ENCODE measurements at regions not wholly inside any gene's neighbourhood (a gene's known extent, or its start where the extent isn't known, plus 50 kb on each side); places are given as distances from the start of the nearest gene placed in this dataset.

DNA sequence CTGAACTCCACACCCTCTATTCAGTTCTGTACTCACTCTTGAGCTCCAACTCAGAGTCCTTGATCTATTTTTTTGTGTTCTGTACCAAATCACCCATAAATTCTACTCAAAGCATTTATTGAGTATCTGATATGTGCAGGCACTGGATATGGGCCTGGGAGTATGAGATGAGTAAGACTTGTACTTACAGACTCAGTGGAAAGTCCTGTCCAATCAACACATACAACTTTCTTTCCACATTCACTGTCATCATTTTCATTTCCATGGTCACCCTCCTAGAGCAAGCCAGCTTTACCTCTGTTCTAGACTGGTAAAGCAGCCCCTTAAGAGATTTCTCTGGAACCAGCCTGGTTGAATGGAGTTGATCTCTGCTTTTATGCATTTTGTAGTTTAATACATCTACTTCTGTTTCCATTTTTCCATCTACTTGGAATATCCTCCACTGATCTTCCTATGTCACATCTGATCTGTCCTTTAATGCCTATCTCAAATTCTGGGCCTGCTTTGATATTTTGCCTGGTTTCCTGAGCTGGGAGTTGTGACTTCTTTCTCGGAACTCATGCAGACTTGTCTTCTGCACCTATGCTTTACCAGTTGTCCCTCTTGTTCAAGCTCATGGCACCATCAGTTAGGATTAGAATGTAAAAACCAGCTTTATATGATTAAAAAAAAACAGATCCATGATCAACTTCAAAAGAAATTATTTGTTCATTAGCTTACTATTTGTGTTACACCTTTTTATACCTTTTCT lies 96.9 kb upstream of the GLS start:
- DNase-seq (ENCODE audit: low read depth in 2 of 2) = no peak

DNA sequence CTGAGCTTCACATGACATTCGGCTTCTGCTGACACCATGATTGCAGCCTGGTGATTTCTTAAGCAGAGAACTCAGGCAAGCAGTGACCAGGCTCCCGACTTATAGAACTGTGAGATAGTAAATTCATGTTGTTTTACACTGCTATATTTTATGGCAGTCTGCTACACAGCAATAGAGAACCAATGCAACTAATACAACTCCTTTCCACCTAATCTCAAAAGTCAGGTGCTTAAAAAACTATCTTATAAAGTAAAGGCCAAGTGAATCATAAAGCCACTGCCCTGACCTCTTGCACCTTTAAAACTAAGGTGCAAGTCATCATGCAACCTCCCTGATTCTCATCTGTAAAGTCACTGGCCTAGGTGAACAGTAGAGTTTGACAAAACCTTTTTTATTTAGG lies 95.3 kb upstream of the GLS start:
- DNase-seq (ENCODE audit: low read depth in 2 of 2) = no peak

DNA sequence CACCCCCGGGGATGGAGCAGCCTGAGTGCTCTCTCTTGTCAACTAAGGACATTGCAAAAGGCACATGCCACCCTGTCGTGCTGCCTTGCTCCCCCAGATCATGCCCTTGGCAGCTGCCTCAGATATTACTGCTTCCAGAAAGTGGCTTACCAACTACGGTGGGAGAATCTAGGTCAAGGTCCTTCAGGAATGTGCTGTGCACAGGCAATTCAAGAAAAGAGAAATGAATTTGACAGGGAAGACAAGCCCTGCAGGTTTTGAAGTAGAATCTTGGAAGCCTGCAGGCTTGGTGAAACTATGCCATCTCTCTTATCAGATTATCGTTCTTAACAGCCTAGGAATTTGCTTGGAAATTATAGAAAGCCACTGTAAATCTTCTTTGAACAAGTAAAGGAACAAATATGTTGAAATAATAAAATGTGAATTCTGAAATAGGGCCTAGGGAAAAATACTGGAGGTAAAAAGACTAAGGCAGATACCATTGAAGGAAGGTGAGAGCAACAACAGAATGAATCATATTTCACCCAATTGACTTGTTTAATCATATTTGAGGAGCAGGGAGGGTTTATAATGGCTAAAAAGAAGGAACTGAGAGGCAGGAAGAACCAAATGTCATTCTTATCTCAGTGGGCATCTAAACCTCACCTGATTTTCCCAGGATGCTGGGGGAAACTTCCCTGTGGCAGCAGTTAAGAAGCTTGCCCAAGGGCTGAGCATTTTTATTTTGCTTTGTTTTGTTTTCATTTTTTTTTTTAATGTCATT lies 94.0 kb upstream of the GLS start:
- DNase-seq (ENCODE audit: low read depth in 2 of 2) = no peak

DNA sequence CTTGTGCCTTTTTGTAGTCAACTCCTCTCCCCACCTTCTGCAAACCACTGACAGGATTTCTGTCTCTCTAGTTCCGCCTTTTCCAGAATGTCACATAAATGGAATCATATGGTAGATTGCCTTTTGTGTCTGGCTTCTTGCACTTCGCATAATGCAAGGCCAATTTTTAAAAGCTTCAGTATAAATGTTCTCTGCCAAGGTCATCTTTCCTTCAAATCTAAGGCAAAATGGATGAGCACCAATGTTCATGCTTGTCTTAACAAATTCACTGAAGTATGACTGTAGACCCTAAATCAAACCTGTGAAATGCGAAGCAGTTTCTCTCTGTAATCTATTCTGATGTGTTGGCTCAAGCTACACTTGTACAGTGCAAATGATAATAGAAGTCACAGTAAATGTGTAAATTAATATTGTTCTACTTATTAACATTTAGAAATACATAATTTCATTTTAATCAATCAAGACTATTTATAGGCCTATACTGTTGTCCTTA lies 92.8 kb upstream of the GLS start:
- no peak for DNase-seq (ENCODE audit: low read depth in 2 of 2)

DNA sequence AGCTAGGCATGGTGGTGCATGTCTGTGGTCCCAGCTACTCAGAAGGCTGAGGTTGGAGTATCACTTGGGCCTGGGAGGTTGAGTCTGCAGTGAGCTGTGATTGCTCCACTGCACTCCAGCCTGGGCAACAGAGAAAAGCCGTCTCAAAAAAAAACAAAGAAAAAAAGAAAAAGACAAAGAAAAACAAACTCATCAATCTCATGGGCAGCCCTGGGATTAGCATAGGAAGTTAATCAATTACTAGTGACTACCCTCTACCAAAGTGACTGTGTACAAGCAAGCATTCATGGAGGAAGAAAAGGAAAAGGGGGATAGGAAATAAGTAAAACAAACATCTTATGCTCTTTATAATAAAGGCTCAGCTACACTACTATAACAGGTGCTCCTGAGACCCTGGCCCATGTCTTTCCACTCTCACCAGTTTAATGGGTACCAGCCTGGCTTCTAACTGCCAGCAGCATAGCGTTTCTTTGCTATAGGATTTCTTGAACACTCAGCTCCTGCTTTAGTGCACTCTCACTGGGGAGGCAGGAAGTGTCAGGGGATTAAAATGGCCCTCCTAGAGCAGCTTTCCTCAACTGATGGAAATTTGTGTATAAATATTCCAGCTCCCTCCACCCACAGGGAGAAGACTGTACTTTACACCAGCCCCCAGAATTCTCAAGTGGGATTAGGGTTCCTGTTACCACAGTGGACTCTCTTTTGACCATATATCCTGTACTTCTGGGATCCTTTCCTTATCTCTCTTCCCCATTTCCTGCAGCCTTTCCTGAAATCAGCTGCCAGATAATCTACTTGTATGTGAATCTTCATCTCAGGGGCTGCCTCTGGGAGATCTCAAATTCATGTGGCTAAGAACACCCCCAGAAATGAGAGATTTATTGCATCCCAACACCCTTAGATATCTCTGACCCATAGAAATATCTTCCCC lies 91.3 kb upstream of the GLS start:
- DNase-seq (ENCODE audit: low read depth in 2 of 2) = no peak

DNA sequence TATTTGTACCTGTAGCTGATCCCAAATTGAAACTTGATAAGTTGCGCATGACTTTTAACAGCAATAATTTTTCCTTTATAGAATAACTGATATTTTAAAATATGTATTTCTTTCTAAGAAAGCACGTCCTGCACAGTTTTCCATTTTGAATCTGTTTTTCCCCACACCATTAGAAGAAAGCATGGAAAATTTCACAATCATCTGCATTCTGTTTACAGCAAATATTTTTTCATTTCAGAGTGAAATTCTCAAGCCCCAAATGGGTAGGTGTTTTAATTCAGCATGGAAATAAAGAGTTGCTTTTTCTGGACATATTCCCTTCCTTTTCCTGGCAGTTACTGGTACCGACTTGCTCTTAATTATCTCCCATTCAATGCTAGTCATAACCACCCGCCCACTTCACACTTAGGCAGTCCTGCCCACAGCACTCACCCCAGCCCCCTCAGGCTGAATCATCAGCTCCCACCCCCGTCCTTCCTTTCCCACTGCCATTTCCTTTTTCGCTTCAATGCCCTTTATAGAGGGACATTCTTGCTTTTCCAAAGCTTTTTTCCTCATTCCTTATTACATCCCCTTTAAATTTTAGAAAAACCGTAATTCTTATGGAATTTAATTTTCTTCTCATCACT lies 89.2 kb upstream of the GLS start:
- peak in 1 of 2 donors; percentile 20 for DNase-seq (ENCODE audit: low read depth in 2 of 2)

DNA sequence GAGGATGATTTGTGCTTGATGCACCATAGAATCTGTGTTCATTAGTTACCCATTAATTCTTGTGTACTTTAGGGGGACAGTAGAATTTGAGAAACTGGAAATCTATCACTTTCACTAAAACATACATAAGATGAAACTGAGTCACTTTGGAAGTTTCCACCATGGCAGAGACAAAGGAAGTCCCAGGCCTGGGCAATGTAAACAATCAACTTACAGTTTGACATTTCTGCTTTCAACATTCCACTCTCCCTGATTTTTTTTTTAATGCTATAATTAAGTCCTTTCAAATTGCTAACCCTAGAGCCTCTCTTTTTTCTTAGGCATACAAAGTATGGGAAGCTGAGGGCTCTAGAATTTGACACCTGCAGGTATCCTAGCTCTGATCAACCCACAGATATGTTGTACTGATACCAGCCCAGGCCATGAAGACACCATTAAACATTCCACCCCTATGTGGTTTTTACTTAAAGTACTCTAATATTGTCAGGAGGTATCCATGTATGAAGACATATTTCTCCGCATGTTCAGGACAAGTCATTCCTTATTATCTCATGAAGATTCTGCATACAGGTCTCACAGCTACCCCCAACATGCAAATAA lies 88.5 kb upstream of the GLS start:
- no peak for DNase-seq (ENCODE audit: low read depth in 2 of 2)

DNA sequence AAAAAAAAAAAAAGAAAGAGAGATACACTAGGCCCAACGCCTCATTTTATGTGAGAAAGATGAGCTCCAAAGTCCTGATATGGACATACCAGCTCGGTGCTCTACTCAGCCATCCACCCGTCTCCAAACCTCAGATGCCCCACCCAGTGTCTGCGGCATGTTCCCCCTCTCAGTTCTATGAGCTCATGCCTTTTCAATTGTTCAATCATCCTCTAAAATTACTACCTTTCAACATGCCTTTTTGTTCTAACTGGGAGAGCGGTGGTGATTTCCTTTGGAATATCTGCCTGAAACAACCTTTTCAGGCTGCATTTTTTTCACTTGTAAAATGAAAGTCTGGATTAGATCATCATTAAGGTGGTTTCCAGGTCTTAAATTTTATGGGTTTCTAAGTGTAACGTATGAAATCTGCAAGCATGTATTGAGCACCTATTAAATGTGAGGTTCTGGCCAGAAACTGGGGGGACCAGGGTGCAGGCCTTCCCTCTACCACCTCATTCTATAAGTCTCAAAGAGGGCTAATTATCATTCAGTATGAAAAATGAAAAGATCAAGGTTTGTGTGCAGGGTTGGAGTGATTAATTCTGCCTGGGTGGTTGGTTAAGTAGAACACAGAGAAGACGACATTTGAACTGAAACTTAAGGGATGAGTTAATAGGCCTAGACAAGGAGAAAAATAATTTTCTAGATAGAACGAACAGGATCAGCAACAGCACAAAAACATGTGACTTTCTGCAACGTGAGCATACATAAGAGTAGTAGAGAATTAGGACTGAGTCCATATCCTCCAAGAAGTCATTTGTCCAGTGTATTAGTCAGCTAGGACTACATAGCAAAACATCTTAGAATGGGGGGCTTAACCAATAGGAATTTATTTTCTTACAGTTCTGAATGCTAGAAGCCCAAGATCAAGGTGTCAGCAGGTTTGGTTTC lies 87.4 kb upstream of the GLS start:
- DNase-seq (ENCODE audit: low read depth in 2 of 2) = no peak

DNA sequence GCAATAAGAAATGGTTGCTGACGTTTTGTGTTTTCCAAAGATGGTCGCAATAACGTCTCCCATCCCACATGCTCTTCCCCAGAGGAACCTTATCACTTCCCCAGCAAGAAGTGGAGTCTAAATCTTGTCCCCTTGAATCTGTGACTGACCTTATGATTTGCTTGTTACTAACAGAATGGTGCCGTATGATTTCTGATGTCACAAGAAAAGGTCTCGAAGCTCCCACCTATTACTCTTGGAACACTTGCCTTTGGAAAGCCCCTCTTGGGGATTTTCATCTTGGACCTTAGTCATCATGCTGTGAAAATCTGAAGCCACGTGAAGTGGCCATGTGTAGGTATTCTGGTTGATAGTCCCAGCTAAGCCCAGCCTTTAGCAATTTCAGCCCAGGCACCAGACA lies 86.2 kb upstream of the GLS start:
- no peak for DNase-seq (ENCODE audit: low read depth in 2 of 2)

DNA sequence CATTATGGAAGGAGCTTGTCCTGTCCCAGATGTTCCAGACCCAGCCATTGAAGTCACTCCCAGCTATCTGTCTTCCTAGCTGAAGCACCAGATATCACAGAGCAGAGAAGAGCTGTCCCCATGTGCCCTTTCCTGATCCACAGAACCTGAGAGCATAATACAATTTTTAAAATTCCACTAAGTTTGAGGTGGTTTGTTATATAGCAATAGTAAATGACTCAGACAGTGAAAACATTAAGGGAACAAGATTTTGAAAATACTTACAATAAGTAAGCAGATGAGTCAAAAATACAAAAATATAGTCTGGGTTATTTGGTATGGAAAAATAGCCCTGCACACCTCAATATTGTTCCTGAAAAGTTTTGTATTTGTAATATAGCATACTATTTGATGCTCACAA lies 85.8 kb upstream of the GLS start:
- DNase-seq (ENCODE audit: low read depth in 2 of 2) = no peak

DNA sequence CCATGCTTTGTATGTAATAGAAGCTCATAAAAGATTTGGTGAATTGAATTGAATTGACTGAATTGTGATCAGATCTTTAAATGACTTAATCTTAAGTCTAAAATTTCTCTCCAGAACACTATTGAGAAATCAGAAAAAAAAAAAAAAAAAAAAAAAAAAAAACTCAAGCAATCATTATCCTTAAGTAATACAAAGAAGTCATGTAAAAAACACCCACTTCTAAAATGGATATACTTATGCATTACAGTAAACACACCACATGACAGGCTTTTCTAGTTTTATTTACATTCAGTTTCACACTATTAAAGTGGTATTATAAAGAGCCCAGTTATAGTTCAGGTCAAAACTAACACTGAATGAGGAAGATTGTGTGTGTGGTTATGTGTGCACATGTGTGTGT lies 84.9 kb upstream of the GLS start:
- no peak for DNase-seq (ENCODE audit: low read depth in 2 of 2)

DNA sequence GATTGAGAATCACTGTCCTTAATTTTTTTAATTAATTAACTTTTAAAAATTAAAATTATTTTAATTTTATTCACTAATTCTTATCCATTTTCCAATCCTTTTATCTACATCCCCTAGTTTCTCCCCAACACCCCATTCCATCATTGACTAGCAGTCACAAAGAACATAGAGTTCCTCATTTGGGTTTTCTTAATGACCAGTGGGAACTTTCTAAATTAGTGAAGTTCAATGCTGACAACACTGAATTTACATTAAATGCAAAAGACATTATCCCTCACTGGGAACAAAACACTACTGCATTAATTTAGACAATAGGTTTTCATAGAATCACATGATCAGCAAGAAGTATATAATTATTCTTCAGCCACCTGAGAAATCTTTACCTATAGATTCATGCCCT lies 80.6 kb upstream of the GLS start:
- no peak for DNase-seq (ENCODE audit: low read depth in 2 of 2)

DNA sequence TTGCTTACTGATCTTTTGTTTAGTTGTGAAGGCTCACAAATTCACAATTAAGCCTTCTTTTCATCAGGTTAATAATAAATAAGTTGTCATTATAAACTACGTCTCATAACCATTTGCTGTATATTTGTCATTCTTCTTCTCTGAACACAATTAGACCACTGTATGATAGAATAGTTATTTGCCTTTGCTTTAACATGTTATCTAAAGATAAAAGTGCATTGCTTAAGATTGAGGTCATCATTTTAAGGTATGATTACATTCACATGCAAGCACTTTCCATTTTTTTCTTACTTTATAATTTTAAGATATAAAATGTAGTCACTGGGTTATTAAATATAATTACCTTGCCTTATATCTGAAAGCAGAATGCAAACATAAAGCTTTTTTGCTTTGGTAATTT lies 80.1 kb upstream of the GLS start:
- no peak for DNase-seq (ENCODE audit: low read depth in 2 of 2)

DNA sequence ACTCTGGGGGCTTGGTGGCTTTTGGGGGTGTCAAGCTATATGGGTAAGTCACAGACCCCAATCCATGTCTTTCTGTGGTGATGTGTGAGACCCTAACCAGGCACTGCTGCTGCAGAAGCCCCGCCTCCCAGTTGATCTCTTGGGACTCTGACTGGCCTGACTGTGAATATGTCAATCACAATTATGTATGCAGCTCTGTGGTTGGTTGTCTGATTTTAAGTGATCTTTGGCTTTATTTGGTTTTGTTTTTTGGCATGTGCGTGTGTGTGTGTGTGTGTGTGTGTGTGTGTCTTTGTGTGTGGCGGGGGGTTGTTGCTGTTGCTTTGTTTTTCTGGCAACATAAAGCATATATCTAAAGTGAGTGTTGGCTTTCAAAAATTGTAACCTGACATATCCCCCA lies 78.5 kb upstream of the GLS start:
- no peak for DNase-seq (ENCODE audit: low read depth in 2 of 2)

DNA sequence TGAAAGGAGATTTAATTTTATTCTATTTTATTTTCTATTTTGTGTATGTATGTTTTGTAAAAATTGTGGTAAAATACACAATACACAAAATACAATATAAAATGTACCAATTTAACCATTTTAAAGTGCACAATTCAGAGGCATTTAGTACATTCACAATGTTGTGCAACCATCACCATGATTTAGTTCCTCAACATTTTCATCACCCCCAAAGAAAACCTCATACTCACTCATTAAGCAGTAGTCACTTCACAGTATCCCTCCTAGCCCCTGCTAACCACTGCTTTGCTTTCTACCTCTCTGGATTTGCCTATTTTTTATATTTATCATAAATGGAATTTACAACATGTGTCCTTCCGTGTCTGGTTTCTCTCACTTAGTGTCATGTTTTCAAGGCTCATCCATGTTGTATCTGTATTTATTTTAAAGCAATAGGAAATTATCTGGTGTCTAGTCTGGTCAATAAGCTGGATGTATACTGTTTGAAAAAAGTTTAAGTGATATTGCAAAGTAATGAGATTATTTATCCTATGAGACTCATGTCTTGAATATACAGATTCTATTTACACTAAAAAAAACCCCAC lies 77.9 kb upstream of the GLS start:
- DNase-seq (ENCODE audit: low read depth in 2 of 2) = no peak

DNA sequence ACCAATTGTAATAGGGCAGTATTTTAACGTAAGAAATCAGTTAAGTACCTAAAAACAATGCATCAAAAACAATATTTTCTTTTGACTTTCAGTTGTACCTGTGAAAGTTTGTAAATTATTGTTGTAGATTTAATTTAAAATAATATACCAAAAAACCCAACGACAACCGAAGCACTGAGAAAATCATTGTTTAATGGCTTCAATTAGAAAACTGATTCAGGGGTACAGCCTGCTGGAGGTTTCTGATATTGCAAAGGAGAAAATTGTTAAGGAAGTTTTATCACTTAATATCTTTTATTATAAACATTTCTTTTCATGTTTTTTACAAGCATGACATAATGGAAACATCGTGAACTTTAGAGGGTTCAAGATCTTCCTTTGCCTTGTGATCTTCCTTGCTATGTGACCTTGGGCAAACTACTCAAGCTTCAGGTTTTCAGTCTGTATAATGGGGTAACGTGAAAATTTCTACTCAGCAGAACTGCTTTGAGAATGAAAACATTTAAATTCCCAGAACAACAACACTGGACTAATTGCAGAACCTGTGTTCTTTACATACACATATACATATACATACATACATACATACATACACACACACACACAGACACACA lies 76.3 kb upstream of the GLS start:
- no peak for DNase-seq (ENCODE audit: low read depth in 2 of 2)

DNA sequence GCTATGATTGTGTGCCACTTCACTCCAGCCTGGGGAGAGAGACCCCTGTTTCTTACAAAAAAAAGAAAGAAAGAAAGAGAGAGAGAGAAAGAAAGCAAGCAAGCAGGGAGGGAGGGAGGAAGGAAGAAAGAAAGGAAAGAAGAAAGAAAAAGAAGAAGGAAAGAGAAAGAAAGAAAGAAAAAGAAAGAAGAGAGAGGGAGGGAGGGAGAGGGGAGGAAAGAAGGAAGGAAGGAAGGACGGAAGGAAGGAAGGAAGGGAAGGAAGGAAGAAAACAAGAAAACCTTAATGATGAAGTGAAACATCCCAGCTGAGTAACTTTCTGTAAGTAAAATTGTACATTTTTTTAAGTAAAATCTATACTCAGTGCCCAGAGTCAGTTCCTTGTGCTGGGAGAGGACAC lies 75.5 kb upstream of the GLS start:
- DNase-seq (ENCODE audit: low read depth in 2 of 2) = no peak

DNA sequence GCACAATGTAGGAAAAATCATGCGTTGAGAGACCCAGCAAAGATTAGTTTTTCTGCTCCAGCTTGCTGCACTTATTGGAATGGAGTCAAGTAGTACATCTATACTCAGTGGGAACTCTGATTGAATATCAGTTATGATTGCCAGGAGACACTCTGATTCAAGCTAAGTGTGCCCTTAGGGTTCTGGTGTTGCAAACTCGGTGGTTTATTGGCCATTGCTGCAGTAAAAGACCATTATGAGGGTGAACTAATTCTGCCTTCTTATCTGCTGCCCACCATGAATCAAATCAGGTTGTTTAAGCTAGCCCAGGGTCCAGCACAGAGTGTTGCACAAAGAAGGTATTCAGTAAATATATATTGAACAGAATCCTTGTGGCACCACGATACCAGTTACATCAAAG lies 74.8 kb upstream of the GLS start:
- no peak for DNase-seq (ENCODE audit: low read depth in 2 of 2)

DNA sequence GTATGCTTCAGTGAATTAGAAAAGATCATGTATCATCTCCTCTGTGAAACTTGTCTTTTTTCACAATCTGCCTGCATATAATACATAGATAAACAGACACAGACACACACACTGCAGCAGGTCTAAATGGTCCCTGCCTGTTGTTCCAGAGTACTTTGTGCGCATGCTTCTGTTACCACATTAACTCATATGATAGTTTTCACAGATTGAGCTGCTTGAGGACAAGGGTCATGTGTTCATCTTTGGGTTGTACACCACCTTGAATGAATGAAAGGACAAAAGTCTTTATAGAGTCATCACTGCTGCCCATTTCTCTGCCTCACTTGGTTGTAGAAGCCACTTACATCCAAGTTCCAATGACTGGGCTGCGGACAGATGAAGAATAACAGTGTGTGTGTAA lies 72.7 kb upstream of the GLS start:
- no peak for DNase-seq (ENCODE audit: low read depth in 2 of 2)

Measured in stimulated activated CD4-positive, alpha-beta T cell treated with anti-CD3 and anti-CD28 coated beads, Interleukin-1b, Interleukin-23, amount 100 ng/mL, for 1 hour (primary cell).